ENCODE measurements at regions not wholly inside any gene's neighbourhood (a gene's known extent, or its start where the extent isn't known, plus 50 kb on each side); places are given as distances from the start of the nearest gene placed in this dataset.
"Not testable (repeated sequence)": the region's sequence is repeated elsewhere in the genome, so short reads cannot be mapped to it uniquely, and the experiment has no call there.

DNA sequence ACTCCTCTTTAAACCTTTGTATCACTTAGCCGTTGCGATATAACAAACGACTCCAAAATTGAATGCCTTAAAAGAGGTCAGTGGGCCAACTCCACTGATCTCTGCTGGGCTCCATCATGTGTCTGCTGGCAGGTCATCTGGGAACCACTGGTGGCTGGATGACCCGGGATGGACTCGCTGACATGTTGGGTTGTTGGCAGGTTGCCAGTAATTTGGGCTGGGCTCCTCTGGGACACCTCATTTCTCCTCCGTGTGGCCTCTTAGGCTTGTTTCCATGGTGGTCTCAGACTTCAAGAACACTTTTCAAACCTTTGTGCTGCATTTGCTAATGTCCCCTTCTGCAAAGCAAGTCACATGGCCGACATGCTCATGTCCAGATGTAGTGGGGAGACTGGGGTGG, 139.3 kb upstream of the POU3F1 start:
- TF ChIP-seq, protein P1, sequence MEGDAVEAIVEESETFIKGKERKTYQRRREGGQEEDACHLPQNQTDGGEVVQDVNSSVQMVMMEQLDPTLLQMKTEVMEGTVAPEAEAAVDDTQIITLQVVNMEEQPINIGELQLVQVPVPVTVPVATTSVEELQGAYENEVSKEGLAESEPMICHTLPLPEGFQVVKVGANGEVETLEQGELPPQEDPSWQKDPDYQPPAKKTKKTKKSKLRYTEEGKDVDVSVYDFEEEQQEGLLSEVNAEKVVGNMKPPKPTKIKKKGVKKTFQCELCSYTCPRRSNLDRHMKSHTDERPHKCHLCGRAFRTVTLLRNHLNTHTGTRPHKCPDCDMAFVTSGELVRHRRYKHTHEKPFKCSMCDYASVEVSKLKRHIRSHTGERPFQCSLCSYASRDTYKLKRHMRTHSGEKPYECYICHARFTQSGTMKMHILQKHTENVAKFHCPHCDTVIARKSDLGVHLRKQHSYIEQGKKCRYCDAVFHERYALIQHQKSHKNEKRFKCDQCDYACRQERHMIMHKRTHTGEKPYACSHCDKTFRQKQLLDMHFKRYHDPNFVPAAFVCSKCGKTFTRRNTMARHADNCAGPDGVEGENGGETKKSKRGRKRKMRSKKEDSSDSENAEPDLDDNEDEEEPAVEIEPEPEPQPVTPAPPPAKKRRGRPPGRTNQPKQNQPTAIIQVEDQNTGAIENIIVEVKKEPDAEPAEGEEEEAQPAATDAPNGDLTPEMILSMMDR (IDR thresholded peaks at IDR 0.05; ENCODE audit: insufficient read depth, low read depth, low read length, missing control alignments), result no peak
- DNase-seq (ENCODE audit: low read depth), result no peak
- H3K4me3 ChIP-seq (ENCODE audit: low read depth, low read length), result no peak overlapping the region

DNA sequence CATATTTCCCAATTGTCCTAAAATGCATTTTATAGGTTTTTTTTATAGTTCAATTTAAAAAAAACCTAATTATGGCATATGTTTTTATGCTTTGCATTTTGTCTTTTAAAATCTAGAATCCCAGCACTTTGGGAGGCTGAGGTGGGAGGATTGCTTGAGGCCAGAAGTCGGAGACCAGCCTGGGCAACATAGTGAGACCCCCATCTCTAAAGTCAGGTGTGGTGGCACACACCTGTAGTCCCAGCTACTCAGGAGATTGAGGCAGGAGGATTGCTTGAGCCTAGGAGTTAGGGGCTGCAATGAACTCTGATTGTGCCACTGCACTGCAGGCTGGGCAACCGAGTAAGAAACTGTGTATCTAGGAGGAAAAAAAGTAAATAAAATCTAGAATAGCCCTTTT, 137.2 kb upstream of the POU3F1 start:
- no peak for DNase-seq (ENCODE audit: low read depth)
- TF ChIP-seq, protein P1 (IDR thresholded peaks at IDR 0.05; ENCODE audit: insufficient read depth, low read depth, low read length, missing control alignments), result no peak

GRCh38 chr1:38183096-38183495, 136.5 kb upstream of the POU3F1 start:
- H3K4me3 ChIP-seq (ENCODE audit: low read depth, low read length), result no peak overlapping the region
- no peak for DNase-seq (ENCODE audit: low read depth)
- TF ChIP-seq, protein P1 (IDR thresholded peaks at IDR 0.05; ENCODE audit: insufficient read depth, low read depth, low read length, missing control alignments), result no peak

More for the DNA sequence above, 137.2 kb upstream of the POU3F1 start:
- no peak overlapping the region for H3K4me3 ChIP-seq (ENCODE audit: low read depth, low read length)

DNA sequence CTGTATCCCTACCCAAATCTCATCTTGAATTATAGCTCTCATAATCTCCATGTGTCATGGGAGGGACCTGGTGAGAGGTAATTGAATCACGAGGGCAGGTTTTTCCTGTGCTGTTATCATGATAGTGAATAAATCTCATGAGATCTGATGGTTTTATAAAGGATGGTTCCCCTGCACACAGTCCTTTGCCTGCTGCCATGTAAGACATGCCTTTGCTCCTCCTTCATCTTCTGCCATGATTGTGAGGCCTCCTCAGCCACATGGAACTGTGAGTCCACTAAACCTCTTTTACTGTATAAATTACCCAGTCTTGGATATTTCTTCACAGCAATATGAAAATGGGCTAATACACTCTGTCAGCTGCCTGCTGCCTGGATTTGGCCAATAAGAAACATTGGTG, 133.8 kb upstream of the POU3F1 start:
- not testable (repeated sequence) for H3K4me3 ChIP-seq (ENCODE audit: low read depth, low read length); DNase-seq (ENCODE audit: low read depth)

DNA sequence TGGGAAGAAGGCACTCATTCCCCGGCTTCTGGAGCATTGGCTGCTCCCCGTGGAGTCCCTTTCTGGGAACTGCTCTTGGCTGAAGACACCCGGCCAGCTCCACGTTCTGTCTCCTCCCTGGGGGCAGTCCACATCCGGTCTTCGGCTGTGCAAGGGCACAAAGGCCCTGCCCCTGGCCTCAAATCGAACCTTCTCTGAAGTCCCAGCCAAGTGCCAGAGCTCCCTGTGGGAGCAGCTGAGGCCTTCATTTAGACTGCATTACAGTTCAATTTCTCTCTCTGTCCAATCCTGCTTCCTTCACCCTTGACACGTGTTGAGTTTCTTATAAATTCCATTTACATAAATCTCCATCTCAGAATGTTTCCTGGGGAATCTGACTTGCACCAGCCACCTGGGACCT, 132.9 kb upstream of the POU3F1 start:
- H3K4me3 ChIP-seq (ENCODE audit: low read depth, low read length), result no peak overlapping the region
- no peak for DNase-seq (ENCODE audit: low read depth)
- TF ChIP-seq, protein P1 (IDR thresholded peaks at IDR 0.05; ENCODE audit: insufficient read depth, low read depth, low read length, missing control alignments), result no peak

- TF ChIP-seq, protein P1 (IDR thresholded peaks at IDR 0.05; ENCODE audit: insufficient read depth, low read depth, low read length, missing control alignments), result no peak
- DNase-seq (ENCODE audit: low read depth), result no peak
- H3K4me3 ChIP-seq (ENCODE audit: low read depth, low read length), result no peak overlapping the region
These were observed 131.6 kb upstream of the POU3F1 start for GRCh38 chr1:38178216-38178615.

DNA sequence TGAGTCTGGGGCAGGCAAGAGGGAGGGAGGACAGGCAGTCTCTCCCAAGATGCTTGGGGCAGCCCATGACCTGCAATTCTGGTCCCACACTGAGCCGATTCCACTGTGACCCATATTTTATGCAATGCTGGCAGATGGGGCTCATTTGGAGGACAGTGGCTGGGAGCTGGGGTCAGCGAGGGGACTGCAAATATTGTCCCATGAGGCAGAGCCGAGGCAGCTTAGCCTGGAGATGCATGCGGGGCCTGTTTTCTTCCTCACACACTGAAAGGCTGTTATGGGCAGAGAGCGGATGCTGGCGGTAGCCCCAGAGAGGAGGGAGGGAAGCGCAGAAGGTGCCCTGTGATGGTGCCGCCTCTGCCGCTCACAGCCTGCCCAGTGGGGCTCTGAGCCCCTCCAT, 128.5 kb upstream of the POU3F1 start:
- no peak overlapping the region for H3K4me3 ChIP-seq (ENCODE audit: low read depth, low read length)
- no peak for DNase-seq (ENCODE audit: low read depth)
- TF ChIP-seq, protein P1 (IDR thresholded peaks at IDR 0.05; ENCODE audit: insufficient read depth, low read depth, low read length, missing control alignments), result no peak

Measured in GM12865 (cell line).